ENCODE measurements at regions not wholly inside any gene's neighbourhood (a gene's known extent, or its start where the extent isn't known, plus 50 kb on each side); places are given as distances from the start of the nearest gene placed in this dataset.
"Not testable (repeated sequence)": the region's sequence is repeated elsewhere in the genome, so short reads cannot be mapped to it uniquely, and the experiment has no call there.

GRCh38 chr18:57889841-57890240 lies 86.7 kb upstream of the ATP8B1 start:
- no peak for DNase-seq (ENCODE audit: low read depth)
- no peak for TF ChIP-seq CTCF (conservative IDR thresholded peaks at IDR 0.05; ENCODE audit: low read length)

GRCh38 chr18:57887543-57888383 lies 84.6 kb upstream of the ATP8B1 start:
- no peak for DNase-seq (ENCODE audit: low read depth)
- TF ChIP-seq CTCF (conservative IDR thresholded peaks at IDR 0.05; ENCODE audit: low read length), result no peak
- H3K4me3 ChIP-seq (ENCODE audit: low read length), result no peak overlapping the region

More at GRCh38 chr18:57889841-57890240, 86.7 kb upstream of the ATP8B1 start:
- H3K4me3 ChIP-seq (ENCODE audit: low read length), result no peak overlapping the region

GRCh38 chr18:57885931-57886330 lies 82.8 kb upstream of the ATP8B1 start:
- no peak for TF ChIP-seq CTCF (conservative IDR thresholded peaks at IDR 0.05; ENCODE audit: low read length)
- DNase-seq (ENCODE audit: low read depth), result no peak
- H3K4me3 ChIP-seq (ENCODE audit: low read length), result no peak overlapping the region

- no peak overlapping the region for H3K4me3 ChIP-seq (ENCODE audit: low read length)
- no peak for DNase-seq (ENCODE audit: low read depth)
- TF ChIP-seq CTCF (conservative IDR thresholded peaks at IDR 0.05; ENCODE audit: low read length), result no peak
These were observed 79.3 kb upstream of the ATP8B1 start for GRCh38 chr18:57882465-57882864.

GRCh38 chr18:57881818-57882413 lies 78.8 kb upstream of the ATP8B1 start:
- TF ChIP-seq CTCF (conservative IDR thresholded peaks at IDR 0.05; ENCODE audit: low read length), result peak; percentile 99
- no peak overlapping the region for H3K4me3 ChIP-seq (ENCODE audit: low read length)
- DNase-seq (ENCODE audit: low read depth), result peak; percentile 83

GRCh38 chr18:57879924-57880323 lies 76.8 kb upstream of the ATP8B1 start:
- not testable (repeated sequence) for H3K4me3 ChIP-seq (ENCODE audit: low read length); DNase-seq (ENCODE audit: low read depth)

GRCh38 chr18:57869221-57869620 lies 66.1 kb upstream of the ATP8B1 start:
- DNase-seq (ENCODE audit: low read depth), result peak; percentile 12
- TF ChIP-seq CTCF (conservative IDR thresholded peaks at IDR 0.05; ENCODE audit: low read length), result no peak

More at GRCh38 chr18:57869221-57869620, 66.1 kb upstream of the ATP8B1 start:
- no peak overlapping the region for H3K4me3 ChIP-seq (ENCODE audit: low read length)
